ENCODE measurements at regions not wholly inside any gene's neighbourhood (a gene's known extent, or its start where the extent isn't known, plus 50 kb on each side); places are given as distances from the start of the nearest gene placed in this dataset.

DNA sequence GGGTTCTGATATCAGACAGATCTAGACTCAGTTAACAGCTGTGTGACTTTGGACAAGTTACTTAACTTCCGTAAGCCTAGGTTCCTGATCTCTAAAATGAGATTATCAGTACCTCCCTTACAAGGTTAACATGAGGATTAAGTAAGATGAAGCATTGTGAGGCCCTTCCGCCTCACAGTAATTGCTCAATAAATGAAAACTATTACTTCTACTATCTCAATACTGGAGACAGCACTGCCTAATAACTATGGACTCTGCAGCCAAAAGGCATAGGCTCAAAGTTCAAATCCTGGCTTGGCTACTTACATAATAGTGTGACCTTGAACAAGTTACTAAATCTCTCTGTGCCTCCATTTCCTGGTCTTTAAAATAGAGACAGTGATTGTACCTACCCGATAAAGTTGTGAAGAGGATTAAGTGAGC is 82.0 kb upstream of the ATP11B start:
- TF ChIP-seq POLR2AphosphoS5 (IDR thresholded peaks at IDR 0.05; ENCODE audit: low read depth, low read length) (no peak), POLR2A (IDR thresholded peaks at IDR 0.05; ENCODE audit: low read depth, low read length) (no peak), TAF1 (IDR thresholded peaks at IDR 0.05; ENCODE audit: borderline replicate concordance, low read depth, low read length) (no peak)

Data from GM12892 (cell line).